ENCODE measurements at regions not wholly inside any gene's neighbourhood (a gene's known extent, or its start where the extent isn't known, plus 50 kb on each side); places are given as distances from the start of the nearest gene placed in this dataset.

DNA sequence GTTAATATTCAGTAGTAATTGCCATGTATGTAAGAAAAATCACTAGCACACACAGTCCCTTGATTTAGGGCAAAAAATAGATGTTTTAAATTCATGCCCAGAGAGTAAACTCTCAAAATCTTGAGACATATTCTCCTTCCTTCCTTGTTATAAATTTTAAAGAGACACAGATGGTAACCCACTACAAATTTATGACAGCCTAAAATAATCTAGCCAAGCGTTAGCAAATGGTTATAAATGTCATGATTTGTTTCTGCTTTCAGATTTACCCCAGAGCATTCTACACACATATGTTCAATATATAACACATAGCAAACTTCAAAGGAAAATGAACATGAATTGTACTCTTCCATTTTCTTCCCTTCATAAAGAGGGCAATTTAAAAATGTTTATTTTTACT, 540.3 kb downstream of the TLL1 start:
- Histone ChIP-seq H3K27me3 (ENCODE audit: control insufficient read depth, insufficient read depth, low read length) (no peaks in the 10 kb centered on the region), H4K20me1 (ENCODE audit: insufficient read depth, low read length) (no peaks in the 10 kb centered on the region), H3K18ac (ENCODE audit: low read depth, low read length) (no peak overlapping the region), H2AK9ac (replicated peaks; ENCODE audit: low read depth, low read length, poor library complexity) (no peak overlapping the region), H3K23ac (ENCODE audit: low read depth, low read length) (no peak overlapping the region), H2BK120ac (ENCODE audit: low read depth, low read length) (no peak overlapping the region), H3K56ac (ENCODE audit: extremely low read depth, insufficient read depth, low read length) (no peak overlapping the region), H3K9me1 (ENCODE audit: insufficient read depth, low read length) (no peaks in the 10 kb centered on the region), H4K8ac (ENCODE audit: low read depth in 2 of 2, low read length in 2 of 2) (no peak overlapping the region), H3K4me2 (ENCODE audit: low read depth, low read length) (no peak overlapping the region), H3K14ac (replicated peaks; ENCODE audit: low read depth, low read length) (no peak overlapping the region), H2AFZ (replicated peaks; ENCODE audit: low read length, poor library complexity) (no peak overlapping the region), H3K4me3 (ENCODE audit: insufficient read depth, low read depth, low read length) (no peak overlapping the region), H2BK20ac (ENCODE audit: low read depth, low read length) (no peak overlapping the region), H3K4ac (ENCODE audit: low read depth, low read length) (no peak overlapping the region), H4K91ac (ENCODE audit: insufficient read depth, low read depth, low read length) (no peak overlapping the region), H2BK15ac (ENCODE audit: low read depth, low read length) (no peak overlapping the region), H3K27ac (ENCODE audit: insufficient read depth, low read length) (no peak overlapping the region), H2BK5ac (ENCODE audit: low read depth, low read length, poor library complexity, severe bottlenecking) (no peak overlapping the region), H3K9ac (ENCODE audit: low read depth, low read length) (no peak overlapping the region), H3K36me3 (ENCODE audit: control insufficient read depth, insufficient read depth, low read length) (no peaks in the 10 kb centered on the region), H4K5ac (ENCODE audit: low read depth, low read length) (no peak overlapping the region), H3K4me1 (ENCODE audit: control insufficient read depth, insufficient read depth, low read length) (no peaks in the 10 kb centered on the region), H3K9me3 (ENCODE audit: control insufficient read depth, insufficient read depth, low read length) (peaks cover 4% of the 10 kb centered on the region; the same call in 1 of the 2 replicates), H2AK5ac (ENCODE audit: low read depth, low read length) (no peak overlapping the region), H3K79me1 (ENCODE audit: low read depth in 1 of 2, low read length in 2 of 2) (no peaks in the 10 kb centered on the region)
- no CpG with 5 or more reads among the region's 1 CpG for WGBS, 2 experiments (ENCODE audit: extremely low coverage in 2 of 2, insufficient read length in 1 of 2)
- no TSS peak for BruUV-seq (replicated peaks)
- ChIA-PET POLR2A (ENCODE audit: unreplicated experiment) (no interaction called here), CTCF (no interaction called here)
- no peak for TF ChIP-seq SMC3 (IDR thresholded peaks at IDR 0.05; ENCODE audit: low read depth, low read length)
- TF ChIP-seq CHD1 (IDR thresholded peaks at IDR 0.05; ENCODE audit: low read depth, low read length), result no peak
- no peak for TF ChIP-seq MAZ (IDR thresholded peaks at IDR 0.05; ENCODE audit: borderline replicate concordance, low read depth, low read length)
- no peak for TF ChIP-seq CEBPB (IDR thresholded peaks at IDR 0.05; ENCODE audit: low read depth, low read length)
- dilution Hi-C loops (cut with HindIII; ENCODE audit: low sequenced_read_pairs, unreplicated experiment) (no loop called here), intact Hi-C loops (cut with micrococcal nuclease) (no loop called here), in situ Hi-C loops (cut with MboI; ENCODE audit: low sequenced_read_pairs) (no loop called here)
- ATAC-seq (ENCODE audit: low read depth) (no peak), DNase-seq (no peak)

Data from IMR-90 (cell line).